ENCODE measurements at regions not wholly inside any gene's neighbourhood (a gene's known extent, or its start where the extent isn't known, plus 50 kb on each side); places are given as distances from the start of the nearest gene placed in this dataset.
A peak's percentile ranks its signal among the peaks of the same experiment; 100 is the strongest.

GRCh38 chr1:62924983-62925790 lies 141.3 kb downstream of the ATG4C start:
- Histone ChIP-seq H3K4me2 (ENCODE audit: low read length) (no peak overlapping the region), H2AFZ (ENCODE audit: low read depth, low read length) (no peak overlapping the region), H3K4me1 (ENCODE audit: low read length) (no peaks in the 10 kb centered on the region)

DNA sequence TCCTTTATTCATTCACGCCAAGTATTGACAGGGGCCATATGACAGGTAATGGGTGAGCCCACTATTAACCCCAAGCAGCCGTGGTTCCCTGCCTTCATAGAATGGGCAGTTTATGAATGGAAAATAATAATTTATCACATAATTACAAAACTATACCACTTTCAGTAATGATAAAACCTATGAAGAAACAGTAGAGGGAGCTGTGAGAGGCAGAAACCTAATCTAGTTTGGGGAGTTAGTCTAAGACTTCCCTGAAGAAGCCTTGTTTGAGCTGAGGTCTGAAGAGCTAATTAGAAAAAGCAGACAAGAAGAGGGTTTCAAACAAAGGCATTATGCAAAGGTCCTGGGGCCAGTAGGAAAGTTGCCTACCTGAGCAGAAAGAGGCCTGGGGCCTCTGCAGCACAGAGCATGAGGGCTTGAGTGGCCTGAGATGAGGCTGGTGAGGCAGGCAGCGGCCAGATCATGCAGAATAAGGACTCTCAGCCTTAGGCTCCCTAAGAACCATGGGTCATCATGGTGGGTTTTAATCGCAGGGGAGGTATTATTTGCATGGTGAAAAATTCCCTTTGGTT lies 142.8 kb downstream of the ATG4C start:
- no peaks in the 10 kb centered on the region for H3K9me3 ChIP-seq (ENCODE audit: insufficient read depth, low read length)
- no peaks in the 10 kb centered on the region for H3K79me2 ChIP-seq (ENCODE audit: low read length)
- H3K36me3 ChIP-seq (replicated peaks; ENCODE audit: low read depth, low read length) = no peaks in the 10 kb centered on the region
- TF ChIP-seq, protein P1, sequence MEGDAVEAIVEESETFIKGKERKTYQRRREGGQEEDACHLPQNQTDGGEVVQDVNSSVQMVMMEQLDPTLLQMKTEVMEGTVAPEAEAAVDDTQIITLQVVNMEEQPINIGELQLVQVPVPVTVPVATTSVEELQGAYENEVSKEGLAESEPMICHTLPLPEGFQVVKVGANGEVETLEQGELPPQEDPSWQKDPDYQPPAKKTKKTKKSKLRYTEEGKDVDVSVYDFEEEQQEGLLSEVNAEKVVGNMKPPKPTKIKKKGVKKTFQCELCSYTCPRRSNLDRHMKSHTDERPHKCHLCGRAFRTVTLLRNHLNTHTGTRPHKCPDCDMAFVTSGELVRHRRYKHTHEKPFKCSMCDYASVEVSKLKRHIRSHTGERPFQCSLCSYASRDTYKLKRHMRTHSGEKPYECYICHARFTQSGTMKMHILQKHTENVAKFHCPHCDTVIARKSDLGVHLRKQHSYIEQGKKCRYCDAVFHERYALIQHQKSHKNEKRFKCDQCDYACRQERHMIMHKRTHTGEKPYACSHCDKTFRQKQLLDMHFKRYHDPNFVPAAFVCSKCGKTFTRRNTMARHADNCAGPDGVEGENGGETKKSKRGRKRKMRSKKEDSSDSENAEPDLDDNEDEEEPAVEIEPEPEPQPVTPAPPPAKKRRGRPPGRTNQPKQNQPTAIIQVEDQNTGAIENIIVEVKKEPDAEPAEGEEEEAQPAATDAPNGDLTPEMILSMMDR (IDR thresholded peaks at IDR 0.05; ENCODE audit: low read depth, low read length) = peak; percentile 40
- no peak for TF ChIP-seq EZH2phosphoT487 (IDR thresholded peaks at IDR 0.05; ENCODE audit: low read depth)
- no peaks in the 10 kb centered on the region for H4K20me1 ChIP-seq (ENCODE audit: insufficient read depth, low read length)
- H3K4me1 ChIP-seq (ENCODE audit: low read length) = no peaks in the 10 kb centered on the region
- H3K4me3 ChIP-seq (ENCODE audit: low read length) = no peak overlapping the region
- no peak overlapping the region for H2AFZ ChIP-seq (ENCODE audit: low read depth, low read length)
- H3K4me2 ChIP-seq (ENCODE audit: low read length) = no peak overlapping the region
- no peak overlapping the region for H3K9ac ChIP-seq (ENCODE audit: low read length)
- no peaks in the 10 kb centered on the region for H3K27me3 ChIP-seq (ENCODE audit: low read depth, low read length)
- H3K27ac ChIP-seq (ENCODE audit: low read length) = no peak overlapping the region

More at GRCh38 chr1:62924983-62925790, 141.3 kb downstream of the ATG4C start:
- Histone ChIP-seq H3K4me3 (ENCODE audit: low read length) (no peak overlapping the region), H3K27me3 (ENCODE audit: low read depth, low read length) (no peaks in the 10 kb centered on the region), H3K79me2 (ENCODE audit: low read length) (no peaks in the 10 kb centered on the region), H3K27ac (ENCODE audit: low read length) (no peak overlapping the region), H3K9ac (ENCODE audit: low read length) (no peak overlapping the region), H3K9me3 (ENCODE audit: insufficient read depth, low read length) (no peaks in the 10 kb centered on the region), H4K20me1 (ENCODE audit: insufficient read depth, low read length) (no peaks in the 10 kb centered on the region), H3K36me3 (replicated peaks; ENCODE audit: low read depth, low read length) (no peaks in the 10 kb centered on the region)
- TF ChIP-seq, protein P1 (IDR thresholded peaks at IDR 0.05; ENCODE audit: low read depth, low read length) = no peak

GRCh38 chr1:62928885-62929284 lies 145.0 kb downstream of the ATG4C start:
- H3K9me3 ChIP-seq (ENCODE audit: insufficient read depth, low read length) = no peaks in the 10 kb centered on the region
- H3K4me1 ChIP-seq (ENCODE audit: low read length) = no peaks in the 10 kb centered on the region
- no peaks in the 10 kb centered on the region for H3K79me2 ChIP-seq (ENCODE audit: low read length)
- no peaks in the 10 kb centered on the region for H3K36me3 ChIP-seq (replicated peaks; ENCODE audit: low read depth, low read length)
- H4K20me1 ChIP-seq (ENCODE audit: insufficient read depth, low read length) = no peaks in the 10 kb centered on the region
- H3K27ac ChIP-seq (ENCODE audit: low read length) = no peak overlapping the region
- no peak overlapping the region for H3K4me3 ChIP-seq (ENCODE audit: low read length)
- no peaks in the 10 kb centered on the region for H3K27me3 ChIP-seq (ENCODE audit: low read depth, low read length)
- TF ChIP-seq, protein P1 (IDR thresholded peaks at IDR 0.05; ENCODE audit: low read depth, low read length) = no peak
- TF ChIP-seq EZH2phosphoT487 (IDR thresholded peaks at IDR 0.05; ENCODE audit: low read depth) = no peak
- H3K4me2 ChIP-seq (ENCODE audit: low read length) = no peak overlapping the region
- H2AFZ ChIP-seq (ENCODE audit: low read depth, low read length) = no peak overlapping the region
- H3K9ac ChIP-seq (ENCODE audit: low read length) = no peak overlapping the region

GRCh38 chr1:62937634-62938296 lies 153.8 kb downstream of the ATG4C start:
- no peaks in the 10 kb centered on the region for H4K20me1 ChIP-seq (ENCODE audit: insufficient read depth, low read length)
- no peaks in the 10 kb centered on the region for H3K4me1 ChIP-seq (ENCODE audit: low read length)
- no peaks in the 10 kb centered on the region for H3K27me3 ChIP-seq (ENCODE audit: low read depth, low read length)
- no peak overlapping the region for H3K4me2 ChIP-seq (ENCODE audit: low read length)
- H3K9ac ChIP-seq (ENCODE audit: low read length) = no peak overlapping the region
- H3K36me3 ChIP-seq (replicated peaks; ENCODE audit: low read depth, low read length) = no peaks in the 10 kb centered on the region
- TF ChIP-seq, protein P1 (IDR thresholded peaks at IDR 0.05; ENCODE audit: low read depth, low read length) = no peak
- TF ChIP-seq EZH2phosphoT487 (IDR thresholded peaks at IDR 0.05; ENCODE audit: low read depth) = no peak
- H3K79me2 ChIP-seq (ENCODE audit: low read length) = no peaks in the 10 kb centered on the region
- H3K27ac ChIP-seq (ENCODE audit: low read length) = no peak overlapping the region
- no peak overlapping the region for H3K4me3 ChIP-seq (ENCODE audit: low read length)
- H2AFZ ChIP-seq (ENCODE audit: low read depth, low read length) = no peak overlapping the region
- H3K9me3 ChIP-seq (ENCODE audit: insufficient read depth, low read length) = no peaks in the 10 kb centered on the region
